ENCODE measurements at regions not wholly inside any gene's neighbourhood (a gene's known extent, or its start where the extent isn't known, plus 50 kb on each side); places are given as distances from the start of the nearest gene placed in this dataset.

- TF ChIP-seq CTCF (IDR thresholded peaks at IDR 0.05) (no peak), POLR2A (IDR thresholded peaks at IDR 0.05) (no peak)
Observed at GRCh38 chr5:30000231-30000630, 1193.3 kb upstream of the CDH6 start.

Data from Peyer's patch (tissue), 4 donors.